HL-60 (cell line): ENCODE measurements at regions not wholly inside any gene's neighbourhood (a gene's known extent, or its start where the extent isn't known, plus 50 kb on each side); places are given as distances from the start of the nearest gene placed in this dataset.

Source experiments
- DNase-seq, 2 experiments: peaks; one replicate each; pipeline ENCODE4 v3.0.0-alpha.2; 2010 to 2020; ENCODE audit warnings: low read depth in 1 of 2, low spot score in 1 of 2
- H3K27ac ChIP-seq: fragments of 250-450 bp; sonication (Bioruptor Pico); replicated peaks from 2 replicates; pipeline ENCODE4 v1.5.1; 2020; ENCODE audit warnings: mild to moderate bottlenecking, moderate library complexity
- H3K27me3 ChIP-seq: fragments of 250-450 bp; sonication (Bioruptor Pico); 2 replicates; pipeline ENCODE4 v1.5.1; 2021; ENCODE audit warnings: mild to moderate bottlenecking, moderate library complexity; ENCODE audit not compliant: insufficient read depth, poor library complexity, severe bottlenecking
- H3K4me3 ChIP-seq: replicated peaks from 2 replicates; pipeline ENCODE4 v1.5.1; 2011; ENCODE audit warnings: mild to moderate bottlenecking, control low read depth, low read length; ENCODE audit not compliant: insufficient read depth
- CTCF ChIP-seq: IDR thresholded peaks from one replicate; pipeline ENCODE4 v1.5.1; 2011; ENCODE audit warnings: low read length, control low read depth, inconsistent platforms; ENCODE audit not compliant: insufficient read depth
- GABPA ChIP-seq: IDR thresholded peaks from 2 replicates; pipeline ENCODE4 v1.6.1; 2012; ENCODE audit warnings: low read depth
- POLR2AphosphoS5 ChIP-seq: IDR thresholded peaks from 2 replicates; pipeline ENCODE4 v1.6.1; 2012; ENCODE audit warnings: low read depth
- REST ChIP-seq: IDR thresholded peaks from 2 replicates; pipeline ENCODE4 v1.6.1; 2012; ENCODE audit warnings: low read depth; ENCODE audit not compliant: insufficient replicate concordance
- SPI1 ChIP-seq: IDR thresholded peaks from 2 replicates; pipeline ENCODE4 v1.6.1; 2012; ENCODE audit warnings: low read depth, mild to moderate bottlenecking, borderline replicate concordance

- TF ChIP-seq REST (no peak), GABPA (no peak), SPI1 (no peak), CTCF (no peak), POLR2AphosphoS5 (no peak)
- Histone ChIP-seq H3K27ac (no peak overlapping the region), H3K27me3 (no peaks in the 10 kb centered on the region), H3K4me3 (no peak overlapping the region)
- DNase-seq = no peak
Observed at GRCh38 chr9:100669968-100670367, 92.1 kb downstream of the CAVIN4 start.

DNA sequence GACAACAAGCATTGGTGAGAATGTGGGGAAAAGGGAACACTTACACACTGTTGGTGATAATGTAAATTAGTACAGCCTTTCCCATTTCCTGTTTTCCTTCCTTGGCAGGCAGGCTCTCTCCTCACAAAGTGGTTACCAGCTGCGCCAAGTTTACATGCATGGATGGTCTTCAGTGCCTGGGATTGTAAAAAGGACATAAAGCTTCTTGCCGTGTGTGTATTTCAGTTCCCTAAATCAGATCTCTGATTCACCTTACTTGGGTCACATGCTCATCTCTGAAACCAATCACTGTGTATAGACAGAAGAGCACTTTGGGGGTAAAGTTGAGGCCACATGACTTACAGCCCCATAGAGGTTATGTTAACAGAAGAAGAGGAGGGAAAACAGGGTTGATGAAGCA, 92.8 kb downstream of the CAVIN4 start:
- Histone ChIP-seq H3K27ac (no peak overlapping the region), H3K27me3 (no peaks in the 10 kb centered on the region), H3K4me3 (no peak overlapping the region)
- no peak for DNase-seq
- TF ChIP-seq REST = no peak
- TF ChIP-seq CTCF = no peak
- no peak for TF ChIP-seq GABPA
- no peak for TF ChIP-seq POLR2AphosphoS5
- TF ChIP-seq SPI1 = no peak

DNA sequence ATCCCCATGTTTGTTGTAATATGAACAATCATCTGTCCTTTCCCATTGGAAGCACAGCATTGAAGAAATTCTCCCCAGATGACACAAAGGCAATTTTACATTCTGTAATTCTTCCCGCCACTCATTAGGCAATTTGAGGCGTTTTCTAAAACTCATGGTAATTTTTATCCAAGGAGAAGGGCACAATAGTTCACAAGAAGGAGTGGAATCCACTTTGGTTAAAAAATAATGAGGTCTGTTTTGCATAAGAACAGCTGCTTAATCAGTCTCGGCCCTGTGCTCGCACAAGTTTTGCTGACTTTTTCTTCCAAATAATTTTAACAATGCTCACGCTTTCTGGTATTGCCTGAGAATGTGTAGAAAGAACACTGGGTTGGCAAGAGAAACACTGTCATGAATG, 94.0 kb downstream of the CAVIN4 start:
- no peak for DNase-seq
- H3K27me3 ChIP-seq = no peaks in the 10 kb centered on the region
- TF ChIP-seq CTCF = no peak
- TF ChIP-seq REST = no peak
- TF ChIP-seq SPI1 = no peak
- TF ChIP-seq GABPA = no peak
- TF ChIP-seq POLR2AphosphoS5 = no peak
- H3K4me3 ChIP-seq = no peak overlapping the region
- no peak overlapping the region for H3K27ac ChIP-seq
